ENCODE measurements at regions not wholly inside any gene's neighbourhood (a gene's known extent, or its start where the extent isn't known, plus 50 kb on each side); places are given as distances from the start of the nearest gene placed in this dataset.
"Not testable (repeated sequence)": the region's sequence is repeated elsewhere in the genome, so short reads cannot be mapped to it uniquely, and the experiment has no call there.

GRCh38 chr17:77800816-77801215 lies 157.7 kb upstream of the TNRC6C start:
- peaks cover 9% of the 10 kb centered on the region for H3K4me1 Mint-ChIP-seq
- DNase-seq (ENCODE audit: low spot score in 2 of 2) (no peak), ATAC-seq (replicated peaks; ENCODE audit: extremely low read depth, poor library complexity, severe bottlenecking) (no peak)
- no peak overlapping the region for H3K27ac Mint-ChIP-seq (ENCODE audit: low read depth)
- H3K27me3 Mint-ChIP-seq, result no peaks in the 10 kb centered on the region
- no peak overlapping the region for H3K4me3 Mint-ChIP-seq
- H3K9me3 Mint-ChIP-seq, result no peaks in the 10 kb centered on the region
- no peaks in the 10 kb centered on the region for H3K36me3 Mint-ChIP-seq (ENCODE audit: insufficient read depth)

DNA sequence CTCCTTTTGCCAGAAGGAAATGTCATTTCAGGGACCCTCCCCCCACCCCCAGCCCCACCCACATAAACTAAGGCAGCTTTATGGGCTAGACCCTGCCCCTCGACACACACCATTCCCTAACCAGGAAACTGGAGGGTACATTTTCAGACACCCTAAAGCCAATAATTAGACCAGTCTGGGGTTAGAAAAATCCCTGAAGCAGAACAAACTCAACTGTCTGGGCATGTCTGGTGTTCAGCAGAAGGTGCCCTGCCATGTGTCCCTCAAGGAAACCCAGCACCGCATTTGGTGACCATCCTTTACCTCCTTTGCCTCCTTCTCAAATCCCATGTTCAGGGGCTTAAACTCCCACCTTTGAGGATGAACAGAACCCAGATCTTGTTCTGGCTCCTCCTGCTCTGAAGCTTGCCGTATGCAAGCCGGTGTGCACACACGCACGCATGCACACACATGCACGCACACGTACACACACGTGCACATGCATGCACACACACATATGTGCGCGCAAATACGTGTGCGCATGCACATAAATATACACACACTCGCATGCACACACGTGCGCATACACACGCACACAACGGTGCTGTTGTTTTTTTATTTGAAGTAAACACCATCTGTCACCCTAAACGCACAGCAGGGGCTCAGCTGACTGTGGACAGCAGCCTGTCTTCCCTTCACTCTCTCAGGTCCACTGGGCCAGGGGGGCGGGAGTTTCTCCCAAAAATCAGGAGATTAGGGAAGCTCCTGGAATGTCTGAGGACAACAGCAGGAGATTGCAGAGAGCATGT lies 156.8 kb upstream of the TNRC6C start:
- Mint-ChIP-seq H3K4me1 (peaks cover 9% of the 10 kb centered on the region), H3K27ac (ENCODE audit: low read depth) (no peak overlapping the region), H3K36me3 (ENCODE audit: insufficient read depth) (no peaks in the 10 kb centered on the region), H3K27me3 (no peaks in the 10 kb centered on the region), H3K9me3 (no peaks in the 10 kb centered on the region), H3K4me3 (no peak overlapping the region)
- DNase-seq (ENCODE audit: low spot score in 2 of 2) (no peak), ATAC-seq (replicated peaks; ENCODE audit: extremely low read depth, poor library complexity, severe bottlenecking) (no peak)

DNA sequence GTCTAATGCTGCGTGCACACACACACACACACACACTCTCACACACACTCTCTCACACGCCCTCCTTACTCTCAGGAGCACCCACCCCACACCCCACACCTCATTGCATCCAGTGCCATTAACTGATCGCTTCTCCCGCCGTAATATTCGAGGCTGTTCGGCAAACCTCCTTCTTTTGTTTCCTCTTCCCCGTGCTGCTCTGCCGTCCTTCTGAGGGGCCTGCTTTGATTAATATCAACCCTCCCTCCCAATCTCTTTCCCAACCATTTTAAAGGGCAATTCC lies 156.2 kb upstream of the TNRC6C start:
- DNase-seq (ENCODE audit: low spot score in 2 of 2), result no peak
- Mint-ChIP-seq H3K27ac (ENCODE audit: low read depth) (no peak overlapping the region), H3K9me3 (no peaks in the 10 kb centered on the region), H3K4me3 (no peak overlapping the region), H3K27me3 (no peaks in the 10 kb centered on the region), H3K36me3 (ENCODE audit: insufficient read depth) (no peaks in the 10 kb centered on the region), H3K4me1 (peaks cover 9% of the 10 kb centered on the region)
- no peak for ATAC-seq (replicated peaks; ENCODE audit: extremely low read depth, poor library complexity, severe bottlenecking)

- ATAC-seq (replicated peaks; ENCODE audit: extremely low read depth, poor library complexity, severe bottlenecking) (no peak), DNase-seq (ENCODE audit: low spot score in 2 of 2) (no peak)
- H3K4me3 Mint-ChIP-seq, result no peak overlapping the region
- H3K27ac Mint-ChIP-seq (ENCODE audit: low read depth), result no peak overlapping the region
- H3K27me3 Mint-ChIP-seq, result no peaks in the 10 kb centered on the region
- no peaks in the 10 kb centered on the region for H3K9me3 Mint-ChIP-seq
- H3K36me3 Mint-ChIP-seq (ENCODE audit: insufficient read depth), result no peaks in the 10 kb centered on the region
- H3K4me1 Mint-ChIP-seq, result peaks cover 9% of the 10 kb centered on the region
Measured at GRCh38 chr17:77802811-77803220, 155.7 kb upstream of the TNRC6C start.

DNA sequence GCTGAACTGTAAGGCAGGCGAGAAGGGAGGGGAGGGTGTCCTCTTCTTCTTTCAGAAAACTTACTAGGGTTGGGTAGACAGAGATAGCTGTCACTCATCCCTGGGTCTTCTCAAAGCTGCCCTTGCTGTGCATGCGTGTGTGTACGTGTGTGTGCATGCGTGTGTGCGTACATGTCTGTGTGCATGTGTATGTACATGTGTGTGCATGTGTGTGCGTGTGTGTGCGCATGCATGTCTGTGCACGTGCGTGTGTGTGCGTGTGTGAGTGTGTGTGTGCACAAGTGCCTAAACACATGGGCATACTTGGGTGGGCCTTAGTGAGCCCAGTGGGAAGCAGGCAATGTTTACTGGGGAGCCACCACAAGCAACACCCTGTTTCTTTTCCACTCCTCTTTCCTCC lies 154.8 kb upstream of the TNRC6C start:
- Mint-ChIP-seq H3K27me3 (no peaks in the 10 kb centered on the region), H3K27ac (ENCODE audit: low read depth) (no peak overlapping the region)

DNA sequence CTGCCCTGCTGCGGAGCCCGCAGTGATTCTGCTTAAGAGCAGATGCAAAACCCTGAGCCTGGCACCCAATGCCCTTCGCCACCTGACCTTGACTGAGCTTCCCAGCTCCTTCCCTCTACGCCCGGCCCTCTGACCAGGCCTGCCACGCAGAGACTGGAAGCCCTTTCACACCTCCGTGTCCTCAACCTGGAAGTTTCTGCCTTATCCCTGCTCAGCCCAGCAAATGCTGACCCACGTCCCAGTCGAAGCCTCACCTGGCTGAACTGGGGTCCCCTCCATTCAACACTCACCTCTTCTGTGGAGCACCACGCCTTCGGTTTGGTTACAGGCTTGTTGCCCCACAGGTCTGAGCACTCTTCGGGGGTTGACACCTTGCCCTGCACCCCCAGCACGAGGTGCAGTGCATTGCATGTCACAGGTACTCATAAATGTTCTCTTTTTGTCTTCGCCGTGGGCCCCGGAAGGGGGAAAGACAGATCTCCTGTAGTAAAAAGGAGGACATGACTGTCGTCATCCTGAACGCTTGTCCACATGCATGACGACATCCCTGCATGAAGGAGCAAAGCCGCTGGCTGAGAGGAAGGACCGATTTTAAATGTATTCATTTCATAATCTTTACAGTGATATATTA lies 153.6 kb upstream of the TNRC6C start:
- no peak overlapping the region for H3K27ac Mint-ChIP-seq (ENCODE audit: low read depth)

More for the DNA sequence above, 154.8 kb upstream of the TNRC6C start:
- H3K4me3 Mint-ChIP-seq, result no peak overlapping the region
- ATAC-seq (replicated peaks; ENCODE audit: extremely low read depth, poor library complexity, severe bottlenecking) (no peak), DNase-seq (ENCODE audit: low spot score in 2 of 2) (no peak)
- peaks cover 9% of the 10 kb centered on the region for H3K4me1 Mint-ChIP-seq
- no peaks in the 10 kb centered on the region for H3K36me3 Mint-ChIP-seq (ENCODE audit: insufficient read depth)
- no peaks in the 10 kb centered on the region for H3K9me3 Mint-ChIP-seq

DNA sequence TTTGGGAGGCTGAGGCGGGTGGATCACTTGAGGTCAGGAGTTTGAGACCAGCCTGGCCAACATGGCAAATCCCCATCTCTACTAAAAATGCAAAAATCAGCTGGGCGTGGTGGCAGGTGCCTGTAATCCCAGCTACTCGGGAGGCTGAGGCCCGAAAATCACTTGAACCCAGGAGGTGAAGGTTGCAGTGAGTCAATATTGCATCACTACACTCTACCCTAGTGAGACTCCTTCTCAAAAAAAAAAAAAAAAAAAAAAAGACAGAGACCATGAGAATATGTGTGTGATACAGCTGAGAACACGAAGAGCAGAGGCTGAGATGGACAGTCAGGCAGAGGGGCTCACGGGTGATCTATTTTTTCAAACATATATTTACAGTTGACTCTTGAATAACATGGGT lies 152.5 kb upstream of the TNRC6C start:
- not testable (repeated sequence) for H3K27me3 Mint-ChIP-seq; H3K27ac Mint-ChIP-seq (ENCODE audit: low read depth); ATAC-seq (replicated peaks; ENCODE audit: extremely low read depth, poor library complexity, severe bottlenecking); H3K4me1 Mint-ChIP-seq; H3K36me3 Mint-ChIP-seq (ENCODE audit: insufficient read depth); H3K4me3 Mint-ChIP-seq; H3K9me3 Mint-ChIP-seq; DNase-seq (ENCODE audit: low spot score in 2 of 2)

More for the DNA sequence above, 153.6 kb upstream of the TNRC6C start:
- ATAC-seq (replicated peaks; ENCODE audit: extremely low read depth, poor library complexity, severe bottlenecking) (no peak), DNase-seq (ENCODE audit: low spot score in 2 of 2) (no peak)
- Mint-ChIP-seq H3K4me3 (no peak overlapping the region), H3K27me3 (no peaks in the 10 kb centered on the region), H3K36me3 (ENCODE audit: insufficient read depth) (no peaks in the 10 kb centered on the region), H3K9me3 (no peaks in the 10 kb centered on the region), H3K4me1 (peaks cover 9% of the 10 kb centered on the region)

DNA sequence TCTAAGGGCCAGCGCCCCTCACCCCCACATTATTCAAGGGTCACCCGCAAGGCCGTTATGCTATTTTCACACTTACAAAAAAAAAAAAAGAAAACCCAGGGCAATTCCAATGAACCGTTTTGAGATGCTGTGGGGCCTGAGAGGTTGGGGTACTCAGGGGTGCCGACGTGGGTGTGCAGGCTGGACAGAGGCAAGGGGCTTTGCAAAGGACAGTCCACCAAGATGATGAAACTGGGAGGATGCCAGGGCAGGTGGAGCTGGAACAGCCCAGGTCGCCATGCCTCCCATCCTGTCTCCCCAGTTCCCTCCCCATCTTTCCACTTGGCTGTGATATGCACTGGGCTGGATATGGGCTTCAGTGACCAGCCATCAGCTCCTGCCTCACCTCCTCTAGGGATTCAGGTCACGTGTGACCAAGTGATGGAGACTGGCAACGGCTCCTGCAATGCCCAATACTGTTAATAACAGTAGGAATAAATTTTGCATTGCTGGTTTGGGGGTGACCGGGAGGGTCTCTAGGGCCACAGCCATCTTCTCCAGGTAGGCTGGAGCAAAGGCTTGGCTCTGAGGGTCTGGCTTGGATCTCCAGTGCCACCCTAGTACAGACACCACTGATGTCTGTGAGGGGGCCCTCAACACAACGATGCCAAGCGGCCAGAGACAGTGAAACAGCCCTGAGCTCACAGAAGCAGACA lies 151.3 kb upstream of the TNRC6C start:
- Mint-ChIP-seq H3K4me1 (peaks cover 9% of the 10 kb centered on the region), H3K36me3 (ENCODE audit: insufficient read depth) (no peaks in the 10 kb centered on the region), H3K4me3 (no peak overlapping the region), H3K27me3 (no peaks in the 10 kb centered on the region), H3K27ac (ENCODE audit: low read depth) (no peak overlapping the region), H3K9me3 (no peaks in the 10 kb centered on the region)
- no peak for DNase-seq (ENCODE audit: low spot score in 2 of 2)
- ATAC-seq (replicated peaks; ENCODE audit: extremely low read depth, poor library complexity, severe bottlenecking), result no peak

DNA sequence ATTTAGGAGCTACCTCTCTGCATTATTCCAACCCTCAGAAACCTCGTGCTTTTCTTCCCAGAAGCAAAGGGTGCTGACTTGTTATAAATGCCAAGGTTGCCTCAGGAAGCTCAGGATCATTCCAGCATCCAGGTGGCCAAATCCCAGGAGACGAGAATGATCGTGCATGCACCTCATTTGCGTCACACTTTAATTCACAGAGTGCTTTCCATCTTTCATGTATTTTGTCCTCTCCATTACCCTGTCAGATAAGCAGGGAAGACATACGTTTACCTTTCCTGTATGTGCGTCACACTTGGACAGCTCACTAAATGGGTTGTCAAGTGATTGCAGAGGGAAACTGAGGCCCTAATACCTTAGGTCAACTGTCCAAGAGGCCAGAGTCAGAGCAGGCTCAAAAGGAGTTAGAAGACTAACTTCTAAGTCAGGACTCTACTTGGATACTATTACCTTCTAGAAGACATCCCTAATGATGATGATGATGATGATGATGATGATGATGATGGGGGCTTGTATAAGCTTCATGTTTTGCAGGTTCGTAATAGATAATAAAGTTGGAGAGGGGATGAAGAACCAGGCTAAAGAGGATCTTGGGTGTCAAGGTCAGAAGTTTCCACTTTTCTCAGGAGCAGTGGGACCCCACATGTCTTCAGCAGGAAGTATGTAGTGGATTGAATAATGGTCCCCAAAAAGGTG lies 150.6 kb upstream of the TNRC6C start:
- Mint-ChIP-seq H3K4me1 (peaks cover 9% of the 10 kb centered on the region), H3K9me3 (no peaks in the 10 kb centered on the region), H3K27me3 (no peaks in the 10 kb centered on the region)

DNA sequence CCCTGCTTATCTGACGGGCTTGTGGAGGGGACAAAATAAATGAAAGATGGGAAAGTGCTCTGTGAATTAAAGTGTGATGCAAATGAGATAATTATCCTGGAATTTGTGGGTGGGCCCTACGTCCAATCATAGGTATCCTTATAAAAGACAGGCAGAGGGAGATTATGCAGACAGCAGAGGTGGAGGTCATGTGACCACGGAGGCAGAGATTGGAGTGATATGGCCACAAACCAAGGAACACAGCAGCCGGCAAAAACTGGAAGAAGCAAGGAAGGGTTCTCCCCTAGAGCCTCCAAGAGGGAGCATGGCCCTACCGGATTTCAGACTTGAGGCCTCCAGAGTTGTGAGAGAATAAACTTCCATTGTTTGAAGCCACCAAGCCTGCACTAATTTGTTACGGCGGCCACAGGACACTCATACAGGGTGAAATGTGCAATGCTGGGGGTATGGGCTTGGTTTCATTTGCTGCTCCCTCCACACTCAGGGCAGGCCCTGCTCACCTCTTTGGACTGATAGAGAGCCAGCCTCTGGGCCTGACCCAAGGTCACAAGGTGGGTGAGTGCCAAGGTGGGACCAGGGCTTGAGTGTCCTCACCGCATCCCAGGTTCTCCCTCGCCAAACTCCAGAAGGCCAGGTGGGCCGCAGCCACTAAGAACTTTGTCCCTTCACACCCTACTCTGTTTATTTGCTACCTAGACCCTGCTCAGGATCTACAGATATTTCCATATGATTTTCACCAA lies 149.6 kb upstream of the TNRC6C start:
- H3K4me3 Mint-ChIP-seq, result no peak overlapping the region
- H3K36me3 Mint-ChIP-seq (ENCODE audit: insufficient read depth), result no peaks in the 10 kb centered on the region
- H3K27ac Mint-ChIP-seq (ENCODE audit: low read depth), result no peak overlapping the region
- ATAC-seq (replicated peaks; ENCODE audit: extremely low read depth, poor library complexity, severe bottlenecking), result no peak
- no peak for DNase-seq (ENCODE audit: low spot score in 2 of 2)
- no peaks in the 10 kb centered on the region for H3K27me3 Mint-ChIP-seq
- H3K9me3 Mint-ChIP-seq, result no peaks in the 10 kb centered on the region
- peaks cover 9% of the 10 kb centered on the region for H3K4me1 Mint-ChIP-seq

More for the DNA sequence above, 150.6 kb upstream of the TNRC6C start:
- H3K27ac Mint-ChIP-seq (ENCODE audit: low read depth), result no peak overlapping the region
- ATAC-seq (replicated peaks; ENCODE audit: extremely low read depth, poor library complexity, severe bottlenecking), result no peak
- no peaks in the 10 kb centered on the region for H3K36me3 Mint-ChIP-seq (ENCODE audit: insufficient read depth)
- DNase-seq (ENCODE audit: low spot score in 2 of 2), result no peak
- H3K4me3 Mint-ChIP-seq, result no peak overlapping the region

DNA sequence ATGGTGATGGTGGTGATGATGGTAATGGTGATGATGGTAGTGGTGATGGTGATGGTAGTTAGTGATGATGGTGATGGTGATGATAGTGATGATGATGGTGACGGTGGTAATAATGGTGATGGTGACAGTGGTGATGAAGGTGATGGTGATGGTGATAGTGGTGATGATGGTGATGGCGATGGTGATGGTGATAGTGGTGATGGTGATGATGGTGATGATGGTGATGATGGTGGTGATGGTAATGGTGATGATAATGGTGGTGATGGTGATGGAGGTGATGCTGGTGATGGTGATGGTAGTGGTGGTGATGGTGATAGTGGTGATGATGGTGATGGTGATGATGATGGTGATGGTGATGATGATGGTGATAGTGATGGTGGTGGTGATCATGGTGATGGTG lies 148.7 kb upstream of the TNRC6C start:
- Mint-ChIP-seq H3K27ac (ENCODE audit: low read depth) (no peak overlapping the region), H3K9me3 (no peaks in the 10 kb centered on the region), H3K36me3 (ENCODE audit: insufficient read depth) (no peaks in the 10 kb centered on the region), H3K4me1 (peaks cover 1% of the 10 kb centered on the region), H3K4me3 (no peak overlapping the region), H3K27me3 (no peaks in the 10 kb centered on the region)
- ATAC-seq (replicated peaks; ENCODE audit: extremely low read depth, poor library complexity, severe bottlenecking) (no peak), DNase-seq (ENCODE audit: low spot score in 2 of 2) (no peak)

- no peak overlapping the region for H3K4me3 Mint-ChIP-seq
- H3K9me3 Mint-ChIP-seq, result no peaks in the 10 kb centered on the region
- no peaks in the 10 kb centered on the region for H3K27me3 Mint-ChIP-seq
- ATAC-seq (replicated peaks; ENCODE audit: extremely low read depth, poor library complexity, severe bottlenecking) (no peak), DNase-seq (ENCODE audit: low spot score in 2 of 2) (no peak)
- no peak overlapping the region for H3K27ac Mint-ChIP-seq (ENCODE audit: low read depth)
- no peaks in the 10 kb centered on the region for H3K4me1 Mint-ChIP-seq
- no peaks in the 10 kb centered on the region for H3K36me3 Mint-ChIP-seq (ENCODE audit: insufficient read depth)
Measured at GRCh38 chr17:77810536-77810935, 148.0 kb upstream of the TNRC6C start.
